ENCODE measurements at regions not wholly inside any gene's neighbourhood (a gene's known extent, or its start where the extent isn't known, plus 50 kb on each side); places are given as distances from the start of the nearest gene placed in this dataset.

DNA sequence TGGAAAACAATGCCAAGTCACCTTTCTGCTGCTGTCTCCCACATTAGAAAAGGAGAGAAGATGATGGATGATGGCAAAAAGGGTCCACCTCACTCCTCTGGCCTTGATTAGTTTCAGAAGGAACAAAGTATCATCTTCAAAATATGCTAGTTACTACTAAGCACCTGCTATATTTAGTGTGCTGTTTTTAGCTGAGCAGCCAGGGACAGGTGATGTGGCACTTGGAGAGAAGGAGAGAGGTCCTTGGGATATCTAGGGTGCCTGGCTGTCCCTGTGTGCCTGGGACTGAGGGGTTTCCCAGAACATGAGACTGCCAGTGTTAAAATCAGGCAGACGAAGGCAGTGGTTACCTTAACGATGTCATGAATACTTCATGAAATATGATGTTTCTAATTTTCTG, 235.5 kb upstream of the NT5C1B start:
- ChIA-PET CTCF (ENCODE audit: low intra/inter-chr PET ratio) (no interaction called here), POLR2A (no interaction called here)
- Histone ChIP-seq H3K27me3 (ENCODE audit: control insufficient read depth in 2 of 2, insufficient read depth in 2 of 2, low read length in 2 of 2) (no peaks in the 10 kb centered on the region), H3K9ac (ENCODE audit: insufficient read depth in 1 of 2, low read depth in 2 of 2, low read length in 2 of 2) (no peak overlapping the region), H4K20me1 (replicated peaks; ENCODE audit: control insufficient read depth, insufficient read depth, low read length) (no peaks in the 10 kb centered on the region), H3K4me1 (replicated peaks in 1 of 2; ENCODE audit: control insufficient read depth in 2 of 2, insufficient read depth in 2 of 2, low read length in 2 of 2) (no peaks in the 10 kb centered on the region), H3K27ac (ENCODE audit: extremely low read depth, low read depth, low read length) (no peak overlapping the region), H3K79me2 (ENCODE audit: control insufficient read depth, insufficient read depth, low read length) (no peaks in the 10 kb centered on the region), H2AFZ (ENCODE audit: low read depth, low read length) (no peak overlapping the region), H3K36me3 (ENCODE audit: control insufficient read depth, insufficient read depth, low read length) (no peaks in the 10 kb centered on the region), H3K4me2 (ENCODE audit: insufficient read depth, low read length) (no peak overlapping the region), H3K9me1 (ENCODE audit: control insufficient read depth, insufficient read depth, low read length) (no peaks in the 10 kb centered on the region), H3K9me3 (replicated peaks; ENCODE audit: control insufficient read depth, insufficient read depth, low read depth, low read length) (no peaks in the 10 kb centered on the region), H3K4me3 (no peak overlapping the region)
- TF ChIP-seq ARID3A (IDR thresholded peaks at IDR 0.05; ENCODE audit: borderline replicate concordance, low read depth, low read length) (no peak), NFYB (IDR thresholded peaks at IDR 0.05; ENCODE audit: extremely low read depth, insufficient read length) (no peak), SMARCA4 (IDR thresholded peaks at IDR 0.05) (no peak), ZBED1 (IDR thresholded peaks at IDR 0.05) (no peak), MIER1 (IDR thresholded peaks at IDR 0.05; ENCODE audit: low read depth) (no peak), ATF6 (CRISPR knock-in tag; IDR thresholded peaks at IDR 0.05) (no peak)
- TF ChIP-seq, protein P1, sequence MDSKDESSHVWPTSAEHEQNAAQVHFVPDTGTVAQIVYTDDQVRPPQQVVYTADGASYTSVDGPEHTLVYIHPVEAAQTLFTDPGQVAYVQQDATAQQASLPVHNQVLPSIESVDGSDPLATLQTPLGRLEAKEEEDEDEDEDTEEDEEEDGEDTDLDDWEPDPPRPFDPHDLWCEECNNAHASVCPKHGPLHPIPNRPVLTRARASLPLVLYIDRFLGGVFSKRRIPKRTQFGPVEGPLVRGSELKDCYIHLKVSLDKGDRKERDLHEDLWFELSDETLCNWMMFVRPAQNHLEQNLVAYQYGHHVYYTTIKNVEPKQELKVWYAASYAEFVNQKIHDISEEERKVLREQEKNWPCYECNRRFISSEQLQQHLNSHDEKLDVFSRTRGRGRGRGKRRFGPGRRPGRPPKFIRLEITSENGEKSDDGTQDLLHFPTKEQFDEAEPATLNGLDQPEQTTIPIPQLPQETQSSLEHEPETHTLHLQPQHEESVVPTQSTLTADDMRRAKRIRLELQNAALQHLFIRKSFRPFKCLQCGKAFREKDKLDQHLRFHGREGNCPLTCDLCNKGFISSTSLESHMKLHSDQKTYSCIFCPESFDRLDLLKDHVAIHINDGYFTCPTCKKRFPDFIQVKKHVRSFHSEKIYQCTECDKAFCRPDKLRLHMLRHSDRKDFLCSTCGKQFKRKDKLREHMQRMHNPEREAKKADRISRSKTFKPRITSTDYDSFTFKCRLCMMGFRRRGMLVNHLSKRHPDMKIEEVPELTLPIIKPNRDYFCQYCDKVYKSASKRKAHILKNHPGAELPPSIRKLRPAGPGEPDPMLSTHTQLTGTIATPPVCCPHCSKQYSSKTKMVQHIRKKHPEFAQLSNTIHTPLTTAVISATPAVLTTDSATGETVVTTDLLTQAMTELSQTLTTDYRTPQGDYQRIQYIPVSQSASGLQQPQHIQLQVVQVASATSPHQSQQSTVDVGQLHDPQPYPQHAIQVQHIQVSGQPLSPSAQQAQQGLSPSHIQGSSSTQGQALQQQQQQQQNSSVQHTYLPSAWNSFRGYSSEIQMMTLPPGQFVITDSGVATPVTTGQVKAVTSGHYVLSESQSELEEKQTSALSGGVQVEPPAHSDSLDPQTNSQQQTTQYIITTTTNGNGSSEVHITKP (IDR thresholded peaks at IDR 0.05; ENCODE audit: partially characterized antibody) = no peak
- intact Hi-C loops (cut with micrococcal nuclease) (no loop called here), in situ Hi-C loops (cut with MboI) (no loop called here)
- ATAC-seq (no peak), DNase-seq (ENCODE audit: extremely low read depth in 1 of 4, low spot score in 3 of 4) (no peak), FAIRE-seq (no peak)
- 0% methylated on average over 2 of the region's 2 CpGs for WGBS (ENCODE audit: insufficient coverage, low coverage, missing lambda C conversion rate)
- BruUV-seq (replicated peaks) = no TSS peak
